GM19023 (cell line): ENCODE measurements at regions not wholly inside any gene's neighbourhood (a gene's known extent, or its start where the extent isn't known, plus 50 kb on each side); places are given as distances from the start of the nearest gene placed in this dataset.
A peak's percentile ranks its signal among the peaks of the same experiment; 100 is the strongest.
"Not testable (repeated sequence)": the region's sequence is repeated elsewhere in the genome, so short reads cannot be mapped to it uniquely, and the experiment has no call there.

Experiments used
- ATAC-seq: cut with Tn5 transposase; IDR thresholded peaks from one replicate; pipeline ENCODE4 v1.9.1; 2021; ENCODE audit warnings: mild to moderate bottlenecking, moderate library complexity; ENCODE audit not compliant: unreplicated experiment

GRCh38 chr3:107217172-107217571, 160.1 kb upstream of the CCDC54 start:
- no peak for ATAC-seq

DNA sequence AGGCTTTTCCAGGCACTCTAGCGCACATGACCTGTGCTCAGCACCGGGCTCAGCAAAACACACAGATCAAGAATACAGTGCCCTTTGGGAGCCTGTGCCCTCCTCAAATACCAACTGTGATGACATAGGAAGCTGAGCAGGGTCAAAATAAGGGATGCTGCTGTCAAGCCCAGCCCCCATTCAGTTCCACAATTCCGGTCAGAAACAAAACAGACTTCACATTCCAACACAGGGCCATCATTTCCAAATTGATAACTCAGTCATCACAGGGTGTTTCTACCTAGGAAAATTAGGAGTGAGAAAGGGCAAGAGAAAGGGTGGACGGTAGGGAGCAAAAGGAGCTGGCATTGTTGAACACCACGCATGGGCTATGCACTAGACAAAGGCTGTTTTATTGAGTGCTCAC, 158.4 kb upstream of the CCDC54 start:
- no peak for ATAC-seq

GRCh38 chr3:107220538-107220937, 156.7 kb upstream of the CCDC54 start:
- no peak for ATAC-seq

- no peak for ATAC-seq
Measured at GRCh38 chr3:107221856-107222255, 155.4 kb upstream of the CCDC54 start.

DNA sequence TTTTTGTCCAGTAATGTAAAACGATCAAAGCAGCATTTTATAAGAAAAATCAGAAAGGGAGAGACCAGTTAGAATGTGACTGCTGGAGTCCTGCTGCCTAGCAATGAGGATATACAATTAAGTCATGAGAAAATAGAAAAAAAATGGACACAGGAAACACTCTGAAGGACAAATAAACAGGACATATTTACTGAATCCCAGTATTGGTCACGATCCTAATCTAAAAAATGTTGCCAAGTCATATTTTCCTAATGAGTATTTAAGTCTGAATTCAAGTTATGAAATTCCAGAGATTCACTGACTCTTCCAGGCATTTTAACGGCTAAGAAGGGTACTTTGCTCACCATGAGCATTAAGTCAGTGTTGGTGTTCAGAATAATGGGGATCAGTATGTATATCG, 154.3 kb upstream of the CCDC54 start:
- no peak for ATAC-seq

DNA sequence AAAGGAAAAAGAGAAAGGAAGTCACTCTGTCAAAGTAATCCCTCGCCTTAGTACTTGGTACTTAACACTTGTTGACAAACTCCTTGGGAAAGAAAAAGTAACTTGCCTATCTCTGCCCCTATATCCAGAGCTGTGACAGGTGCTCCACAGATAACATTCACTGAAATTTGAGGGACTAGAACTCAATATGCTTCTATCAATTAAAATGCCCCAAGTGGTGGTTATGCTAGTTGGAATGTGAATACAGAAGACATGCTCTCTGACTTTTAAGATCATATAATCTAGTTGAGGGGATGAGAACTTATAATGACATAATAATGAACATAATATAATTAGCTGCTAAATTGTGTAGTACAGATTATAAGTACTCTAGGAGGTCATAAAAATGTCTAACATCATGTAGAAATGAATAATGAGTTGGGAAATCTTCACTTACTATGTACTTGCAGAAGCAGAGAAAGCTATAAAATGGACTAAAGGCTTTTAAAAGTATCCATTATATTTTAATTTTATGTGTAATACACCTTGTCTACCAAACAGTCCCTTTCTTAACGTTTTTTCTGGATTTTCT, 153.1 kb upstream of the CCDC54 start:
- no peak for ATAC-seq

GRCh38 chr3:107227091-107227490, 150.1 kb upstream of the CCDC54 start:
- ATAC-seq = no peak

GRCh38 chr3:107233877-107234276, 143.4 kb upstream of the CCDC54 start:
- ATAC-seq = not testable (repeated sequence)

DNA sequence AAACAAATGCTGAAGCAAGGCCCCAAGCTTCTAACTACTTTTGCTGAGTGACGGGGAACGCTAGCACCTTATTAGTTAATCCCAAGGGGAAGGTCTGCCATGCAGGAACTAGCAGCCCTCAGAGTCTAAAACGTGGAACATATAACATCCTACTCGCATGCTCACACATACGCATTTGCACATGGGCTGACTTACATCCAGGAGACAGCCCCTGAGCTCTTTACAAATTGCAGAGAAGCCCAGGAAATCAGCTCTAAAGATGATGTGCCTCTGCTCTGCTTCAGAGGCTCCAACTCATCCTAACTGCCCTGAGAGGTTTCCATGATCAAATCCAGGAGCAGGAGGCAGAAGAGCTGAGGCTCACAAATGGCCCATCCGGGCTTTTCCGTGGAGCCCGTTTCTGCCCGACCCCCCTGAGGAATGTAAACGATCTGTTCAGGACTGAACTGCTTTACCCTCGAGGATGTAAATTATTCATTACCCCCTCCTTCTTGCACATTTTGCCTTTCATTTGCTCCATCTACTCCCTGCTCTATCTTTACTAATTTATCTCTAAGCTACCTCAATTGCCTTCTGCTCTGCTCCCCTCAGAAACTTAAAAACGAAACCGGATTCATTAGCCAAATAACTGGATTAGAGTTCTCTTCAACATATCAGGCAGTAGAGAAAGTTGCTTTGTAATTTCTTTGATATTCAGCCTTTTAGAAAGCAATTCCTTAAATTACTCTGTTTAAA, 141.9 kb upstream of the CCDC54 start:
- no peak for ATAC-seq

- ATAC-seq = peak; percentile 47
Measured at GRCh38 chr3:107235928-107236315, 141.3 kb upstream of the CCDC54 start.

DNA sequence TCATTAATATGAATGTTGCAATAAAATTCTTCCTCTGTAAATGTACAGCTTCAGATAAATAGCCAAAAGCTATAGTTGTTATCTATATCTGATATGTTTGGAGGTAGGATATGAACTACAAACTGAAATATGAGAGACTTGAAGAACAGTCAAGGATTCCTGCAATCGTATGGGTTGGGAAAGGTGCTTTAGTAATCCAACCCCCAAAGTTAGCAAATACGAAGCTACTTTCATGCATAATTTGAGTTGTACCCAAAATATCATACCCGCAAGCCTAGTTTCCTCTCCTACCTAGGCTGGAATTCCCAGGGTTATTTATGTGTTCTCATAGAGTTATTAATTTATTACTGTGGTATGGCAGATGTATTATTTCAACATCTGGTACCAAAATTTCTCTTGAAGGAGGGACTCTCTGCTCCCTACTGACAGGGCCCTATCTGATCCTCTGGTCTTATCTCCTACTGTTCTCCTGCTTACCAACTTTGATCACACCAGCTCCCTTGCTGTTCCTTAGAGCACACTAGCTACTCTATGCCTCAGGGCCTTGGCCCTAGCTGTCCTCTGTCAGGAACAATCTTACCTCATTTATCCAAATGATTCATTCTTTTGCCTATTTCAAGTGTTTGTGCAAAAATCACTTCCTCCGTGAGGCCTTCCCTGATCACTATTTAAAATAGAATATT, 140.4 kb upstream of the CCDC54 start:
- ATAC-seq = no peak

- no peak for ATAC-seq
Measured at GRCh38 chr3:107238787-107239186, 138.5 kb upstream of the CCDC54 start.

DNA sequence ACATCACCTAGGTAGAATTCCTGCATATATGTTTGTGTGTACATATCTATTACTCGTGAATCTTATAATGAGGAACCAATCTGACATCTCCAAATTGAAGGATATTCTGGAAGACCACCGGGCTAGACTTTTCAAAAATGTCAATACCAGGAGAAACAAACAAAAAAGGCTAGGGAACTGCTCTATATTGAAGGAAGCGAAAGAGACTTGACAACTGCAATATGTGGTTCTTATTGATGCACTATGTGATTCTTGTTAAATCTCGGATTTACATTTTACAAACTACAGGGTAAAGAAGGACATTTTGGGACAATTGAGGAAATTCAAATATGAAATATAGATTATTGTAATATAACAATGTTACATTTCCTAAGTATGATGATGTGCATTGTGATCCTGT, 137.5 kb upstream of the CCDC54 start:
- ATAC-seq = no peak

- ATAC-seq = peak; percentile 97
Measured at GRCh38 chr3:107240183-107241091, 136.8 kb upstream of the CCDC54 start.

- ATAC-seq = peak; percentile 45
Measured at GRCh38 chr3:107241217-107241616, 136.0 kb upstream of the CCDC54 start.

- ATAC-seq = no peak
Measured at GRCh38 chr3:107242579-107242978, 134.7 kb upstream of the CCDC54 start.

GRCh38 chr3:107247116-107247515, 130.1 kb upstream of the CCDC54 start:
- ATAC-seq = no peak

- no peak for ATAC-seq
Measured at GRCh38 chr3:107249132-107249531, 128.1 kb upstream of the CCDC54 start.

DNA sequence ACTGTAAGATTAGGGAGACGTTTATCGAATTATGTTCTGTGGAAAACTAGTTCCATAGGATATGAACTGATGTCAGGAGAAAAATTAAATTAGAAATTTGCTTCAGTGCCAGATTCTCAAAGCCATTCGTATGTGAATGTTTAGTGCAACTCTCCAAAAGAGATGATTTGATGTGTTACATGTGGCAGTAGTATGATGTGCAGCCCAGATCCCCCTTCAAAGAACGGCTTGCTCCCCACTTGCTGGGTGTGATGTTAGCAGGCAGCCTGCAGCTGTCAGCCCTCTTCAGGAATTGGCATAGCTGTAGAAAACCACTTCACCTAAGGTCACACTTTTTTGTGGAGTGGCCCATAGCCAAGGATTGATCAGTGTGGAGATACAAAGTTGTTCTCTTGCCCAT, 127.0 kb upstream of the CCDC54 start:
- ATAC-seq = no peak

DNA sequence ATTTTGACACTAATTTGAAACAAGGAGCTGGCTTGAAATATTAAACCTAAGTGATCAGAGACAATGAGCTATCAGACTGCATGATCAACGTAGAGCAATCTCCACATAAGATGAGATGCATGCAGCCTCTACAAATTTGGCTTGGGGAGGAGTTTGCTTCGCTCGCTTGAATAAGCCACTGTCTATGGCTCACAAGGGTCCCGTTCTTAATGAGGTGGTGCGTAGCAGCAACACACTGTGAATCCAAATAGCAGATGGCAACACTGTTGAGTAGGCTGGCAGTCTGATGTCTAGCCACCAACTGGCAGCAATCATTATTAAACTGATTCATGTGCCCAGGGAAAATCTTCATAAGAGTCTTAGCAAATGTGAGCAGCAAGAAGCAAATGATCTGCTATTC, 125.4 kb upstream of the CCDC54 start:
- ATAC-seq = no peak

DNA sequence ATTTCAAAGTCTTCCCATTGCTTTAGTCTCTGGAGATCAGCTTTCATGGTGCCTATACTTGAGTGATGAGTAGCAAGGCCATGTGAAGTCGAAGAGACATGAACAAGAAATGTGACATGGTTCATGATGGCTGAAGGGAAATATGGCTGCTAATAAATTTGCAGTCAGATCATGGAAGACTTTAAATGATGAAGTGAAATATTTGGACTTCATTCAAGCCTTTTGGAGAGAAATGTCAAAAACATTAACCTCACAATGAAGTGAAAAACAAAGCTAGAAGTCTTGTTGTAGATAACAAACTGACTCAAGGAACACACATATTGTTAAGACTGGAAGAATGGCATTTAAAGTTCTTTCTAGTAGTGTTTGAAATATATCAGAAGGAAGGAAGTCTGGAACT, 120.3 kb upstream of the CCDC54 start:
- no peak for ATAC-seq
